RWPE1 (cell line): ENCODE measurements at regions not wholly inside any gene's neighbourhood (a gene's known extent, or its start where the extent isn't known, plus 50 kb on each side); places are given as distances from the start of the nearest gene placed in this dataset.
A peak's percentile ranks its signal among the peaks of the same experiment; 100 is the strongest.
"Not testable (repeated sequence)": the region's sequence is repeated elsewhere in the genome, so short reads cannot be mapped to it uniquely, and the experiment has no call there.

ENCODE experiments used
- CTCF ChIA-PET: fragments of 350-600 bp; sonication (Branson Sonifier 250); formaldehyde crosslinking; extraction: SDS; loops from one replicate; lab custom pipeline; 2021; lab: Yijun Ruan, JAX
- POLR2A ChIA-PET: fragments of 400-600 bp; formaldehyde crosslinking; extraction: SDS; loops from one replicate; lab custom pipeline; 2020; ENCODE audit warnings: antibody characterized with exemption; ENCODE audit not compliant: low non-redundant PET; lab: Yijun Ruan, JAX
- DNase-seq: peaks from one replicate; pipeline ENCODE4 v3.0.0; 2012; ENCODE audit warnings: low spot score
- H3K27ac ChIP-seq: fragments of 450-650 bp; 2 replicates; pipeline ENCODE4 v1.5.1; 2017
- CTCF ChIP-seq: fragments of 450-650 bp; conservative IDR thresholded peaks from 2 replicates; pipeline ENCODE4 v1.5.1; 2017; ENCODE audit warnings: low read depth, mild to moderate bottlenecking

DNA sequence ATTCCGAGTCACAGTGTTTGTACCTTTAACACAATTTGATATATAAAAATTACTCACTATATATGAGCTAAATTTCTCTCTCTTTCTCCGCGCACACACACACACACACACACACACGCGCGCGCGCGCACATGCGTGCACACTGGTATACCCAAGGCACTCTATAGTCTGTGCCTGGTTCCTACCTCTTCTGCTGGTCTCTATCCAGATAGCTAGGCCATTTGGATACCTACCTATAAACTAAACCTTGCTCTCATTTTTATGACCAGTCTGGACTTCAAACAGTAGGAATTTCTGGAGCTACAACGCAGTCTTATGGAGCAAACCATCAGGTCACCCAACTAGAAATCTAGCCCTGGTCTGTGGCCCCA lies 97.1 kb upstream of the MAGI3 start:
- DNase-seq: no peak
- POLR2A ChIA-PET: no interaction called here
- no peak for TF ChIP-seq CTCF
- CTCF ChIA-PET: no interaction called here
- H3K27ac ChIP-seq: no peak overlapping the region

- CTCF ChIA-PET: no interaction called here
- no peak for TF ChIP-seq CTCF
- POLR2A ChIA-PET: no interaction called here
- DNase-seq: no peak
- no peak overlapping the region for H3K27ac ChIP-seq
Measured at GRCh38 chr1:113297749-113298148, 92.6 kb upstream of the MAGI3 start.

- DNase-seq: no peak
- no peak for TF ChIP-seq CTCF
- H3K27ac ChIP-seq: no peak overlapping the region
- ChIA-PET POLR2A (no interaction called here), CTCF (no interaction called here)
Measured at GRCh38 chr1:113298941-113299340, 91.4 kb upstream of the MAGI3 start.

- TF ChIP-seq CTCF: no peak
- DNase-seq: no peak
- ChIA-PET POLR2A (no interaction called here), CTCF (interaction anchor here (0.6 to 0.9 kb wide), 2 partner anchors 318 to 1468 kb away, joined by 3 read pairs; no protein-coding TSS in a partner anchor)
- no peak overlapping the region for H3K27ac ChIP-seq
Measured at GRCh38 chr1:113302636-113303035, 87.7 kb upstream of the MAGI3 start.

DNA sequence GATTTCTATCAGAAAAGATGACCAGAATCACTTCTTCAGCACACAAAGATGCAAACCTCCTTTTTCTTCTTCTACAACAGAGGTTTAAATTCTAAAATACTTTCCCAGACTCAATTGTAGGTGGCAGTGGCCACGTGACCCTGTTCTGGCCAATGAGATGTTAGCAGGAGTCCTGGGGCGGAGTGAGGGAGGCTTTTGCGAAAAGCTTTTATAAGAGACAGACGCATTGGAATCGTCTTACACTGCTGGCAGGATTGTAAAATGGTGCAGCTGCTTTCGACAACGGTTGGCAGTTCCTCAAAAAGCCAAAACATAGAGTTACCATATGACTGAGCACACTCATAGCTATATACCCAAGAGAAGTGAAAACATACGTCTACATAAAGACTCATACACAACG lies 87.0 kb upstream of the MAGI3 start:
- no peak overlapping the region for H3K27ac ChIP-seq
- TF ChIP-seq CTCF: no peak
- DNase-seq: no peak
- ChIA-PET CTCF (interaction anchor here (0.6 kb wide), 1 partner anchor 318 kb away, joined by 3 read pairs; no protein-coding TSS in a partner anchor), POLR2A (no interaction called here)

DNA sequence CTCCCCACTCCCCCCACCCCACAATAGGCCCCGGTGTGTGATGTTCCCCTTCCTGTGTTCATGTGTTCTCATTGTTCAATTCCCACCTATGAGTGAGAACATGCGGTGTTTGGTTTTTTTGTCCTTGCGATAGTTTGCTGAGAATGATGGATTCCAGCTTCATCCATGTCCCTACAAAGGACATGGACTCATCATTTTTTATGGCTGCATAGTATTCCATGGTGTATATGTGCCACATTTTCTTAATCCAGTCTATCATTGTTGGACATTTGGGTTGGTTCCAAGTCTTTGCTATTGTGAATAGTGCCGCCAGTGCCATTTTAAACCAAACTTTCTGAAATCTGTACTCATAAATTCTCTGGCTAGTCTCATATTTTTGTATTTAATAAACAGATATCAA lies 85.3 kb upstream of the MAGI3 start:
- DNase-seq, POLR2A ChIA-PET, CTCF ChIA-PET, H3K27ac ChIP-seq: not testable (repeated sequence)

DNA sequence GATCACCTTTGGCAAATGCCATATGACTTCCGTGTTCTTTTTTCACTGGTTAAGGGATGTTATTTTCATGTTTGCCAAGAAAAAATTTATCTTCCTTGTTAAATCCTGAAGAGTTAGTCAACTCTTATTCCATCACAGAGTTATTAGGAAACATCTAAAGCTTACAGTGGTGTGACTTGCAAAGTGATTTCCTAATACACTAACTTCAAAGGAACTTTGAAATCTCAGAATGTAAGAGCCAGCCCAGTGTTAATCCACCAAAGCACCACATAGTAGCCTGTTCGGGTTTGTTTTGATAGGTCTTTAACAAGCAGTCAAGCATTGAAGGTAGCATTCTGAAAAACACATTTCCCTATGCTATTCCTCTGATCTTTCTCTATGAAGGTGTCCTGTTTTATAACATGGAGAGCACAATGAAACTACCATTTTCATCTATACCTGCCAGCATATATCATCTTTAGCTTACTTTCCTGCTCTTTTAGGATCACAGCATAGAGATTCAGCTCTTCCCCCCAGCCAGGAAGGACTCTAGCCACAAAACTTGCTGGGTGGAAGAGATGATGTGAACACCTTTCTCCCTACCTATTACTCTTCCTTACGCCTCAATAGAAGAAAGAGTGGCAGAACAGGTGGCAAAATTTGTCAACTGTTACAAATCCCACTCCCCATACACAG lies 82.4 kb upstream of the MAGI3 start:
- ChIA-PET CTCF (interaction anchor here (0.6 kb wide), 1 partner anchor 454 kb away, joined by 8 read pairs; no protein-coding TSS in a partner anchor), POLR2A (no interaction called here)
- TF ChIP-seq CTCF: no peak
- peak; percentile 16 for DNase-seq
- no peak overlapping the region for H3K27ac ChIP-seq

DNA sequence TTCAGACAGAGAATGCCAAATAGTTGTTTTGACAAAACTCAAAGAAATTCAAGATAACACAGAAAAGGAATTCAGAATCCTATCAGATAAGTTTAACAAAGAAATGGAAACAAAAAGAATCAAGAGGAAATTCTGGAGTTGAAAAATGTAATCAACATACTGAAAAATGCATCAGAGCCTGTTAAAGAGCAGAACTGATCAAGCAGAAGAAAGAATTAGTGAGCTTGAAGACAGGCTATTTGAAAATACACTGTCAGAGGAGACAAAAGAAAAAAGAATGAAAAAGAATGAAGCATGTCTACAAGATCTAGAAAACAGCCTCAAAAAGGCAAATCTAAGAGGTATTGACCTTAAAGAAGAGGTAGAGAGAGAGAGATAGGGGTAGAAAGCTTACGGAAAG lies 77.7 kb upstream of the MAGI3 start:
- H3K27ac ChIP-seq, POLR2A ChIA-PET, CTCF ChIA-PET, DNase-seq: not testable (repeated sequence)
